ENCODE measurements at regions not wholly inside any gene's neighbourhood (a gene's known extent, or its start where the extent isn't known, plus 50 kb on each side); places are given as distances from the start of the nearest gene placed in this dataset.

DNA sequence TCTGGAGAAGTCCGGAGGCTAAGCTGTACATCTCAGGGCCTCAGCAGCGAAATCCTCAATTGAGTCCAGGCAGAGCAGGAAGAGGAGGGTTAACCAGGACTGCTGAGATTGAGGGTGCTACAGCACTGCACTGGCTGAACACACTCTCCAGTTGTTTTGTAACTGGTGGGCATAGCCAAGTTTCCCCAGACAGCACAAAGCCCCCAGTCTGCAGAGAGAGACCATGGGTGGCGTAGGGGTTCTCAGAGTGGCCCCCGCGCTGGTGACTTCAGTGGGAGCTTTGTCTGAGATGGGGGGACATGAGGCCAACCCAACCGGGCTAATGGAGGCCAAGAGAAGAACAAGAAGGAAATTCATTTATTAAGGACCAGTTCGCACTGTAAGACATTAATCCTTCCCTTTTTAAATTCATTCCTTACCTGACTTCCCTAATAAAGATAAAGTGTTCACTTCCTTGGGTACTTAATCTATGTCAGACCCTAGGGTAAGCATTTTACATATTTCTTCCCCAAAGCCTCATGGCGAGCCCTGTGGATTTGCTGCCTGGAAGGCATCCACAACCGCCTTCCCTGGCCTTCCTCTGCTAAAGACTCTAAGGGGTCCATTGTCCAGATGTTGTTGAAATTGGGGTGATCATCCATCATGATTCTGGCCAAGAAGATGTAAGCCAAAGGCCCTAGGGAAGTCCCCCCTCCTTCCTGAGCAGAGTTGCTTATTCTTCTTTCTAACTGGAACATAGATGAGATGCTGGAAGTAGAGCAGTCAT, 121.4 kb upstream of the CHST15 start:
- Mint-ChIP-seq H3K27me3 (peaks cover 4% of the 10 kb centered on the region), H3K27ac (peak overlapping the region in 1 of 3 donors; percentile 89), H3K4me1 (no peaks in the 10 kb centered on the region), H3K9me3 (peaks cover 0 to 10% (median 5%) of the 10 kb centered on the region in 3 donors), H3K36me3 (no peaks in the 10 kb centered on the region), H3K4me3 (peak overlapping the region in 1 of 4 donors; percentile 45)

DNA sequence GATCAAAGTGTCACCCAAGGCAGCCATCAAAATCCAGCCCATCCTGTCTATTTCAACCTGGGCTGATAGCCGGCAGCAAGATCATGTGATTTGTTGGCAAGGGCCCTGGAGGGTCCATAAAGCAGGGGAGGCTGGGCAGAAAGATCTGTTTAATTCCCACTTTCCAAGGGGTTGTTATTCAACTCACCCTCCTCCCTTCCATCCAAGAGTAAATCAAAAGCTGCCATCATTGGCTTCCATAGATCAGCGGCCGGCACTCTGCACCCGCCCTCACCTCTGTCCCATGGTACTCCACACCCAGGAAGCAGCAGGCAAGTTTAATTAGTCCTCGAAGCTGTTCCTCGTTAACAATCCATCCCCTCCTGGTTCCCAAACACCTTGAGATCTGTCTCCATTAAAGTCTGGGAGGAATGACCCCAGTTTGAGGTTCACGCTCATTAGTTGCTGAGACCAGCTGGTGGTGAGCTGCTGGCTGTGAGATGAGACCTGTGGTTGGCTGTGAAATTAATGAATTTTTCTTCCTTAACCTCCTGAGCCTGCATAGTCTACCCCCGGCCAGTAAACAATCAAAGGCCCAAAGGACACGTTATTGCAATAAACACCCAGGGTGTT, 120.6 kb upstream of the CHST15 start:
- no peaks in the 10 kb centered on the region for H3K36me3 Mint-ChIP-seq
- H3K27ac Mint-ChIP-seq: peak overlapping the region in 1 of 3 donors; percentile 89
- no peak overlapping the region for H3K4me3 Mint-ChIP-seq
- no peaks in the 10 kb centered on the region for H3K4me1 Mint-ChIP-seq
- peaks cover 4% of the 10 kb centered on the region for H3K27me3 Mint-ChIP-seq
- H3K9me3 Mint-ChIP-seq: peaks cover 0 to 10% (median 5%) of the 10 kb centered on the region in 3 donors

DNA sequence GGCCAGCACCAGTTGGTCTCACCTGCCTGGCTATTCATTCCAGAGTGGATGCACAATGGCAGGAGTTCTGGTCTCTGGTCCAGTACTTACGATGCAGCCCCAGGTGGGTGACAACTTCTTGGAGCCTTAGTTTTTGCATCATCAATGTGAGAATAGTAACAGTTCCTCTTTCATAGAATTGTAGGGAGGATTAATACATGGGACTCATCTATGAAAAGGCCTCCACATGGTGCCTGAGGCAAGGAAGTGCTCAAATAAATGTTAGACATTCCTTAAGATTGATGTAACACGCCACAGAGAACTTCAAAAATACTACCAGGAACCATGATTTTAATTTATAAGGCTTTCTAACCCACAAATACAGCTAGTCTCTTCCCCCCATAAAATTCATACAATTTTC, 120.1 kb upstream of the CHST15 start:
- Mint-ChIP-seq H3K36me3 (no peaks in the 10 kb centered on the region), H3K4me3 (no peak overlapping the region), H3K4me1 (no peaks in the 10 kb centered on the region), H3K27ac (no peak overlapping the region), H3K9me3 (peaks cover 0 to 10% (median 5%) of the 10 kb centered on the region in 3 donors), H3K27me3 (peaks cover 4% of the 10 kb centered on the region)

DNA sequence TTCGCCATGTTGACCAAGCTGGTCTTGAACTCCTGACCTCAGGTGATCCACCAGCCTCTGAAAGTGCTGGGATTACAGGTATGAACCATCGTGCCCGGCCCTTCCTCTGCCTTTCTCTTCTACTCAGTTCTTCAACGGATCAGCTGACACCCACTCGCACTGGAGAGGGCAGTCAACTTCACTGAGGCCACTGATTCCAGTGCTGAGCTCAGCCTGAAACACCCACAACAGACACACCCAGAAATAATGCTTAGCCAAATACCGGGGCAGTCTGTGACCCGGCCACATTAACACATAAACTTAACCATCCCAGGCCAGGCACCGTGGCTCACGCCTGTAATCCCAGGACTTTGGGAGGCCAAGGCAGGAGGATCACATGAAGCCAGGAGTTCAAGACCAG, 119.3 kb upstream of the CHST15 start:
- no peak overlapping the region for H3K4me3 Mint-ChIP-seq
- no peaks in the 10 kb centered on the region for H3K36me3 Mint-ChIP-seq
- H3K27ac Mint-ChIP-seq: no peak overlapping the region
- peaks cover 0 to 10% (median 6%) of the 10 kb centered on the region in 3 donors for H3K9me3 Mint-ChIP-seq
- H3K27me3 Mint-ChIP-seq: peaks cover 4% of the 10 kb centered on the region
- peaks cover 0 to under 1% (median 0%) of the 10 kb centered on the region in 3 donors for H3K4me1 Mint-ChIP-seq

DNA sequence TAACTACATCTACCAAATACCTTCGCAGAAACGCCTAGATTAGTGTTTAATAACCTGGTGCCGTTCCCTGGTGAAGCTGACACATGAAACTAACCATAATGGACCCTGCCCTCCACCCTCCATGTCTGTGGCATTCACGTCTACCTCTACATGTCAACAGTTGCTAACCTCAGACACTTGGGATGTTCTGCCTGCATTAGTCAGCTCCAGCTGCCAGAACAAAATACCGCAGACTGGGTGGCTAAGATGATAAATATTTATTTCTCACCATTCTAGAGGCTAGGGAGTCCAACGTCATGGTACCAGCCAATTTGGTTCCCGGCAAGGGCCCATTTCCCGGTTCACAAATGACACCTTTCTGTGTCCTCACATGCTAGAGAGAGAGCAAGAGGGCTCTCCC, 118.5 kb upstream of the CHST15 start:
- Mint-ChIP-seq H3K27ac (no peak overlapping the region), H3K4me3 (peak overlapping the region in 1 of 4 donors; percentile 63), H3K36me3 (no peaks in the 10 kb centered on the region), H3K9me3 (peaks cover 2 to 10% (median 7%) of the 10 kb centered on the region in 3 donors), H3K27me3 (no peaks in the 10 kb centered on the region), H3K4me1 (peaks cover 0 to 2% (median 0%) of the 10 kb centered on the region in 3 donors)

DNA sequence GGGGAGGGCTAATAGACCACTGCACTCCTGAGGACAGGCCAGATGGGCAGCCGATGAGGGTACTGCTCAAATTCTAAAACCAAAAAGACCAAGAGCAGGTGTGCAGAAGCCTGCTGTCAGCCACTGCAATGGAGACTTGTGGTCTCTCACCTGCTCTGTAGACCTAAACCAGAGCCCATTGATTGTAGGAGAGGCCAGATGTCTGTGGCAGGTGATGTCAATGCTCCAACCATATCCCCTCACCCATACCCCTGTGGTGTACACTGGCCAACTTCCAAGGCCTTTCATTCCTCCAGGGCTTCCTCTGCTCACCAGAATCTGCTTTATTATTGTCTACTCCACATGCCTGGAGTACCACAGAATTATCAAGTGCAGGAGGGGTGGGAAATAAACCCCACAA, 116.9 kb upstream of the CHST15 start:
- Mint-ChIP-seq H3K4me1 (peaks cover 0 to 2% (median 0%) of the 10 kb centered on the region in 3 donors), H3K27me3 (peaks cover 1% of the 10 kb centered on the region), H3K36me3 (no peaks in the 10 kb centered on the region), H3K9me3 (peaks cover 2 to 10% (median 7%) of the 10 kb centered on the region in 3 donors), H3K27ac (no peak overlapping the region), H3K4me3 (no peak overlapping the region)

DNA sequence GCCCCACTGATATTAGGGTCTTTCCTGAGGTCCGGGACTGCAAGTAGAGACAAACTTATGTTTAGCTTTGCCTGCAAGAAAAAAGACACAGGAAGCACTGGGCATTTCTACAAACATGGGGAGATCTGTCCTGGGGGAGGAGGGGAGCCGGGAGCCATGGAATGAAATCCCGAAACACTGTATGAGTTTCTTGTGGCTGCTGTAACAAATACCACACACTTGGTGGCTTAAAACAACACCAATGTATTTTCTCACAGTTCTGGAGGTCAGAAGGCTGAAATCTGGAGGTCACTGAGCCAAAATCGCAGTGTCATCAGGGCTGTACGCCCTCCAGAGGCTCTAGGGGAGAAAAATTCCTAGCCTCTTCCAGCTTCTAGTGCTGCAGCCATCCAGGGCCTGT, 114.0 kb upstream of the CHST15 start:
- H3K4me3 Mint-ChIP-seq: no peak overlapping the region
- peaks cover 4% of the 10 kb centered on the region for H3K36me3 Mint-ChIP-seq
- peaks cover 0 to 2% (median 0%) of the 10 kb centered on the region in 3 donors for H3K4me1 Mint-ChIP-seq
- peaks cover 1% of the 10 kb centered on the region for H3K27me3 Mint-ChIP-seq
- peaks cover 2 to 10% (median 7%) of the 10 kb centered on the region in 3 donors for H3K9me3 Mint-ChIP-seq
- H3K27ac Mint-ChIP-seq: no peak overlapping the region

DNA sequence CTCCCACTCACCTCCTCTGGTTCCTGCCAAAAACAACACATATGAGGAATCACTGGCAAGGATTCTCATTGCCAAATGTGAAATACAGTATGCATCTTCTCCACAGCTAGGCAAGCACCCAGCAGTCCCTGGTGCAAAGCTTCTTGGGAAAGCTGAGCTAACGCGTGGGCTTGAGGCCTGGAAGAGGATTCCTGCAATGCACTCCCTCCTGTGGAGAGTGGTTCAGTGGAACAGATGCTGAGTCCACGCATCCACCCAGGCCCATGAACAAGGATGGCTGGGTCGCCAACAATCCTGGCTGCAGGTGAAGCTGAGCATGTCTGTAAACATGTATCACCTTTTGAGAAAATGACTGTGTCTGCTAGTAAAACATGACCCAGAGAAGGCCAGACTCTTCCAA, 113.2 kb upstream of the CHST15 start:
- no peak overlapping the region for H3K4me3 Mint-ChIP-seq

DNA sequence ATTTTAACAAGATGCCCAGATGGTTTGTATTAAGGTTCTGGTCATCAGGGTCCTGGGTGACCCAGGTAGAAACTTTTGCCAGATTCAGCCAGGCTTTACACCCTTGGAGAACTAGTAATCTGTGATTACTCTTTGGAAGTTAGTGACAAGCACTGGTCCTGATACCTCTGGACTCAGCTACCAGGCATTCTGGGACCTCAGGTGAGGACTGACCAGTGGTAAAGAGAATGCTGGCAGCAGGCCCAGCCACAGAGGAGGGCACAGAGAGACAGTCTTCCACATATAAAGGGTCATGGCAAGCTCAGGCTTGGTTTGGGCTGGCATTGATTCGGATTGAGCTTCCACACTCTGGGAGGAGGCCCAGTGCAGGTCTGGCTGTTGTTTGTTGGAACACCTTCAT, 112.0 kb upstream of the CHST15 start:
- no peak overlapping the region for H3K4me3 Mint-ChIP-seq
- H3K9me3 Mint-ChIP-seq: peaks cover 0 to 3% (median 2%) of the 10 kb centered on the region in 3 donors
- H3K27ac Mint-ChIP-seq: no peak overlapping the region
- H3K36me3 Mint-ChIP-seq: peaks cover 4% of the 10 kb centered on the region
- peaks cover 0 to 2% (median 0%) of the 10 kb centered on the region in 3 donors for H3K4me1 Mint-ChIP-seq
- peaks cover 3% of the 10 kb centered on the region for H3K27me3 Mint-ChIP-seq

More for the DNA sequence above, 113.2 kb upstream of the CHST15 start:
- Mint-ChIP-seq H3K9me3 (peaks cover 2 to 10% (median 7%) of the 10 kb centered on the region in 3 donors), H3K27me3 (peaks cover 1% of the 10 kb centered on the region), H3K4me1 (peaks cover 0 to 2% (median 0%) of the 10 kb centered on the region in 3 donors), H3K36me3 (peaks cover 4% of the 10 kb centered on the region), H3K27ac (peak overlapping the region in 1 of 3 donors; percentile 10)

DNA sequence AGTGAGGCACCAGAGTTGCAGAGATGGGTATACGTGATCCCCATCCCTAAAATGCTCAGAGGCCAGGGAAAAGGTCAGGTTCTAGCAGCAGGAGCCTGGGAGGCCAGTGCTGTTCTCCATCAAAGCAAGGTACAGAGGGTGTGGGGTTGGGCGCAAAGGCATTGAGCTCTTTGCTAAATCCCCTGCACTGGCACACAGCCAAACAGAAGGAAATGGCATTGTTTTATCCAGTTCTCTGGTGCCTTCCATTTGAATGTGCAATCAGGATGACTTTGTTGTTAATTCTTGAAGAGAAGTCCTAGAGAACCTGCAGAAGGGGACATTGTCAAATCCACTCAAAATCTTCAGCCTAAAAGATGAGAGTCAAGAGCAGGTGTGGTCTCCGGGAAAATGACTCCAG, 111.3 kb upstream of the CHST15 start:
- peaks cover 5% of the 10 kb centered on the region for H3K36me3 Mint-ChIP-seq
- peaks cover 0 to 2% (median 2%) of the 10 kb centered on the region in 3 donors for H3K9me3 Mint-ChIP-seq
- peaks cover 0 to 2% (median 0%) of the 10 kb centered on the region in 3 donors for H3K4me1 Mint-ChIP-seq
- H3K27me3 Mint-ChIP-seq: peaks cover 6% of the 10 kb centered on the region
- no peak overlapping the region for H3K4me3 Mint-ChIP-seq
- no peak overlapping the region for H3K27ac Mint-ChIP-seq

DNA sequence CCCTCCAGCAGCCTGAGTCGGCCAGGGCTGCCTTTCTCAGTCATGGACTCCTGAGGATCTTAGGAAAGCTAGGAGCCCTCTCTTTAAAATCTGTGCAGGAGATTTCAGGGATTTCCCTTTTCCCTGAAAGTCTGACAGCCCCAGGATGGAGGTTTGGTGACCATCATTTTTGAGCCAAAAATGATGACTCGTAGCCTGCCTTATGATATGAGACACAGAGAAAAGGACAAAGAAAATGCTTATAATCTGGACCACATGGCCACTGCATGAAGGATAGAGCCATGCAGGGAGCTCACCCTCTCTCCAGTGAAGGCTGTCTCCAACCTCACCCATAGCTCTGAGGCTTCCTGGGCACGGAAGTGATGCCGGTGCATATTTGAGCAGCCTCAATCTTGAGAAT, 106.6 kb upstream of the CHST15 start:
- H3K27me3 Mint-ChIP-seq: peaks cover 19% of the 10 kb centered on the region
- H3K27ac Mint-ChIP-seq: no peak overlapping the region
- peaks cover 2 to 5% (median 3%) of the 10 kb centered on the region in 3 donors for H3K4me1 Mint-ChIP-seq
- peaks cover 0 to 3% (median under 1%) of the 10 kb centered on the region in 3 donors for H3K9me3 Mint-ChIP-seq
- H3K36me3 Mint-ChIP-seq: peaks cover 8% of the 10 kb centered on the region
- H3K4me3 Mint-ChIP-seq: no peak overlapping the region

DNA sequence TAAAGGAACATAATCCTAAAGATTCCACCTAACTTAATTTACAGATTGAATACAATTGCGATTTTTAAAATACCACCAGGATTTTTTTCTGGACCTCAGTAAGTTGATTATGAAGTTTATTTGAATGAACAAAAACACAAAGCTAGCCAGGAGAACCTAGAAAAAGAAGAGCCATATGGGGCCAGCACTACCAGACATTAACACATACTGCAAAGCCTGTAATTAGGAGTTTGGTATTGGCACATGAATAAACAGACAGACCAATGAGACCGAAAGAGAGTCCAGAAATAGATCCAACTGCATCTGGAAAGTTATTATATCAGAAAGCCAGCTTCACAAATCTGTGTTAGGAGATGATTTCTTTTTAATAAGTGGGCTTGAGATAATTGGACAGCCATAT, 105.5 kb upstream of the CHST15 start:
- Mint-ChIP-seq H3K36me3 (peaks cover 8% of the 10 kb centered on the region), H3K27ac (no peak overlapping the region), H3K4me1 (peaks cover 2 to 15% (median 12%) of the 10 kb centered on the region in 3 donors), H3K4me3 (no peak overlapping the region), H3K27me3 (peaks cover 19% of the 10 kb centered on the region), H3K9me3 (peaks cover 0 to 3% (median 2%) of the 10 kb centered on the region in 3 donors)

DNA sequence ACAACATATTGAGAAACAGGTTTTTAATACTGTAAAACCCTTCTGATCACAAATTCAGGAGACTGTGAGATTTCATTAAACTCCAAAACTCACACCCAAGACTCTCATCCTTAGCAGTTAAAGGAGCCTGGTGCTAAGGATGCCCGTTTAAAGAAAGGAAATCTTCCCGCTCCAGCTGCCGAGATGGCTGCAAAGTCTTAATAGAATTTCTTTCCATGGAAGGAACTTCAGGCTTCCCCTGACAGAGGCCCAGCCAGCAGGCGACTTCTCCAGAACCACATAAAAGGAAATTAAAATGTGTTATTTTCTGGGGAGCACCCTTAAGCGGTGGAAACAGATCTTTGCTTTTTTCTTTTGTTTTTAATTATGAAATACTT, 104.7 kb upstream of the CHST15 start:
- Mint-ChIP-seq H3K36me3 (peaks cover 8% of the 10 kb centered on the region), H3K4me1 (peaks cover 2 to 15% (median 12%) of the 10 kb centered on the region in 3 donors), H3K27me3 (peaks cover 19% of the 10 kb centered on the region), H3K9me3 (peaks cover 0 to 3% (median 2%) of the 10 kb centered on the region in 3 donors), H3K27ac (no peak overlapping the region), H3K4me3 (no peak overlapping the region)

DNA sequence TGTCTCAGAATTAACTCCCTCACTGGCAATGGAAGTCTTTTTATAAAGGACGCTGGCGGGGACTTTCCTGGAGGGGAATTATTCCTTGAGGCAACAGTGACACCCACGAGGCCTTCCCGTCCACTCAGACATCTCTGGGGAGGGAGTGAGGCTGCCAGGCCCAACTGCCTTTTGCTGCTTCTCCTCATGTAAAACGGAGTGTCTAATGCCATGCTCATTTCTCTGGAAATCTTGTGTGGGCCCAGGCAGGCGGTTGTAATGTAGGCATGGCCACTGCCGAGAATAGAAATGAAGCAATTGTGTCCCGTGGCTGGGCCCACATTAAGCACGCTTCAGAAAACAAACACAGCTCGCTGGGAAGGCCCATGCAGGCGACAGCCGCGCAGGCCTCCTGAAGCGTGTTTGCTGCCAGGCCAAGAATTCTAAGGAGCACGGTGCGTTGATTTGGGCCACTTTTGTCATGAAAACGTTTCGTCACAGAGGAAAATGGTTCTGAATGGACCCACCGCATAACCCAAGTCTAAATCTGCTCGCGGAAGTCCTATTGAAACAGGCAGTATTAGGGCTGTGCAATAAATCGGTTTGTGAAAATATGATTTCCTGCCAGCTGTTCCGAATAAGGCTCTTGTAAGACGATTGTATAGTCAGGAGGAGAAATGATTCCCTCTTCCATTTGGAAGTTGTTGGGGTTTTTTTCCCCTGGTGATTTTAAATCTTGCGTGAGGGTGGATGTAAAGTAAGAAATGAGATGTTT, 104.2 kb upstream of the CHST15 start:
- Mint-ChIP-seq H3K27ac (no peak overlapping the region), H3K36me3 (peaks cover 6% of the 10 kb centered on the region), H3K27me3 (peaks cover 19% of the 10 kb centered on the region), H3K4me3 (no peak overlapping the region), H3K4me1 (peaks cover 2 to 15% (median 12%) of the 10 kb centered on the region in 3 donors), H3K9me3 (peaks cover 0 to 3% (median 2%) of the 10 kb centered on the region in 3 donors)

DNA sequence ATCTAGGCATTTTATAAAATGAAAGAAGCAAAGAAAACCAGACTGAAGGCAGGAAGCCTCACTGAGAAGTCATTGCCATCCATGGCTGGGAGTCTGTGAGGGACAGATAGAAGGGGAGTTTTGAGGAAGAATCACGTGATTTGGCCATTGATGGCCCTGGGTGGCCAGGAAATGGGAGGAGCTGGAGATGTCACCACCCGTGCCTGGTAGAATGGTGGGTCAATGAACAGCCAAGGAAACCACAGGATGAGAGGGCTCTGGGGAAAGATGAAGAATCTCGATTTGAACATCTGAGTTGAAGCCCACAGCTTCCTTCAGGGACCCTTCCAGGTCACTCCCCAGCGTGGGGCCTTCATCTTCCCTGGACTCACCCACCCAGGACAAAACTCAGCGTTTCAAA, 103.3 kb upstream of the CHST15 start:
- peaks cover 2 to 15% (median 12%) of the 10 kb centered on the region in 3 donors for H3K4me1 Mint-ChIP-seq
- H3K9me3 Mint-ChIP-seq: peaks cover 0 to 3% (median 2%) of the 10 kb centered on the region in 3 donors
- H3K4me3 Mint-ChIP-seq: no peak overlapping the region
- peaks cover 4% of the 10 kb centered on the region for H3K36me3 Mint-ChIP-seq
- H3K27ac Mint-ChIP-seq: peak overlapping the region in 1 of 3 donors; percentile 0
- H3K27me3 Mint-ChIP-seq: peaks cover 22% of the 10 kb centered on the region
